Stimulated activated CD4-positive, alpha-beta T cell treated with anti-CD3 and anti-CD28 coated beads, TNF-alpha, amount 100 ng/mL, for 24 hours (primary cell): ENCODE measurements at regions not wholly inside any gene's neighbourhood (a gene's known extent, or its start where the extent isn't known, plus 50 kb on each side); places are given as distances from the start of the nearest gene placed in this dataset.
"Not testable (repeated sequence)": the region's sequence is repeated elsewhere in the genome, so short reads cannot be mapped to it uniquely, and the experiment has no call there.

Experiments
- DNase-seq, 3 experiments: peaks; one replicate each; pipeline ENCODE4 v3.0.0-alpha.2; 2020; ENCODE audit warnings: low read depth in 3 of 3

- DNase-seq = no peak
Observed at GRCh38 chr6:99802396-99803031, 191.5 kb downstream of the MCHR2 start.

GRCh38 chr6:99808992-99809391 is 185.0 kb downstream of the MCHR2 start:
- no peak for DNase-seq

- no peak for DNase-seq
Observed at GRCh38 chr6:99810295-99810694, 183.7 kb downstream of the MCHR2 start.

GRCh38 chr6:99810942-99811620 is 182.9 kb downstream of the MCHR2 start:
- DNase-seq = no peak

DNA sequence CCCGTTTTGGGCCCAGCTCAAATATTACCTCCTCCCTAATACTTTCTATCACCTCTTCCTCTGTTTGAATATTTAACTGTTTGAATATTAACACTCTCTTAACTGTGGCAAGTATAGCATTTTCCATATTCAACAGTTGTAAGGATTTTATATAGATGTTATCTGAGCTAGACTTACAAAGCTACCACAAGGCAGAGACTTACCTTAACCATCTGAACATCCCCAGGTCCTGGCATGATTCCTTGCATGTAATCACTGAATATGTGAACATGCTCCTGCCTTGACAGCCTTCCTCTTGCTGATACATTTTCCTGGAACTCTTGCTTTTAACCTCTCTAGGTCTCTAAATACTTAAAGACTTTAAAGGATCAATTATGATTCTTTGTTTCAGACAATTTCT is 182.4 kb downstream of the MCHR2 start:
- DNase-seq = no peak

- no peak for DNase-seq
Observed at GRCh38 chr6:99813565-99813964, 180.5 kb downstream of the MCHR2 start.

- no peak for DNase-seq
Observed at GRCh38 chr6:99814230-99814928, 179.6 kb downstream of the MCHR2 start.

DNA sequence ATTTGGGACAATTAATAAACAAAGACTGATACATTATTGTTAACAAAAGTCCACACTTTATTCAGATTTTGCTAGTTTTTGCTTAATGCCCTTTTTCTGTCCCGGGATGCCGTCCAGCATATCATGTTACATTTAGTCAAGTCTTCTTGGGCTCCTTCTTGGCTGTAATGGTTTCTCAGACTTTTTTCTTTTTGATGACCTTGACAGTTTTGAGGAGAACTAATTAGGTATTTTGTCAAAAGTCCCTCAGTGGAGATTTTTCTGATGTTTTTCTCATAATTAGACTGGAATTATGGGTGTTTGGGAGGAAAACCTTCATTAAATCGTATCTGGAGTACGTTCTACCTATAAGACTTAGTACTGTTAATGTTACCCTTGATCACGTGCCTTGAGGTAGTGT is 177.2 kb downstream of the MCHR2 start:
- no peak for DNase-seq

GRCh38 chr6:99818161-99818560 is 175.9 kb downstream of the MCHR2 start:
- DNase-seq = no peak

- DNase-seq = no peak
Observed at GRCh38 chr6:99819853-99820252, 174.2 kb downstream of the MCHR2 start.

GRCh38 chr6:99821164-99821563 is 172.9 kb downstream of the MCHR2 start:
- no peak for DNase-seq

- DNase-seq = no peak
Observed at GRCh38 chr6:99822741-99823512, 171.1 kb downstream of the MCHR2 start.

DNA sequence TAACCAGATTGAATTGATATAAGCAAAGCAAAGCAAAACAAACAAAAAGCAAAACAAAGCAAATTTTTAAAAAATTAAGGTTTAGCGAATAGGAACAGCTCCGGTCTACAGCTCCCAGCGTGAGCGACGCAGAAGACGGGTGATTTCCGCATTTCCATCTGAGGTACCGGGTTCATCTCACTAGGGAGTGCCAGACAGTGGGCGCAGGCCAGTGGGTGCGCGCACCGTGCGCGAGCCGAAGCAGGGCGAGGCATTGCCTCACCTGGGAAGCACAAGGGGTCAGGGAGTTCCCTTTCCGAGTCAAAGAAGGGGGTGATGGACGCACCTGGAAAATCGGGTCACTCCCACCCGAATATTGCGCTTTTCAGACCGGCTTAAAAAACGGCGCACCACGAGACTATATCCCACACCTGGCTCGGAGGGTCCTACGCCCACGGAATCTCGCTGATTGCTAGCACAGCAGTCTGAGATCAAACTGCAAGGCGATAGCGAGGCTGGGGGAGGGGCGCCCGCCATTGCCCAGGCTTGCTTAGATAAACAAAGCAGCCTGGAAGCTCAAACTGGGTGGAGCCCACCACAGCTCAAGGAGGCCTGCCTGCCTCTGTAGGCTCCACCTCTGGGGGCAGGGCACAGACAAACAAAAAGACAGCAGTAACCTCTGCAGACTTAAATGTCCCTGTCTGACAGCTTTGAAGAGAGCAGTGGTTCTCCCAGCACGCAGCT is 170.3 kb downstream of the MCHR2 start:
- DNase-seq = not testable (repeated sequence)

DNA sequence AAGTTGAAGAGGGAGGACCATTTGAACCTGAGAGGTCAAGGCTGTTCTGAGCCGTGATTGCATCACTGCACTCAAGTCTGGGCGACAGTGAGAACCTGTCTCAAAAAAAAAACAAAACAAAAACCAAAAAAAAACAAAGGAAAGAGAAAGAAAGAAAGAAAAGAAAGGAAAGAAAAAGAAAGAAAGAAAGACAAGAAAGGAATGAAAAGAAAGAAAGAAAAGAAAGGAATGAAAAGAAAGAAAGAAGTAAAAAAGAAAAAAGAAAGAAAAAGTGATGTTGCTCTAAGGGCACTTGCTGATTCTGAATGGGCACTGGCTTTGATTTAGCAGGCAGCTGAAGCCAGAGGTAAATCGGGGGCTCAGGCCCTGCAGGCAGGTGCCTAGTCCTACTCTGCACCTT is 161.0 kb downstream of the MCHR2 start:
- no peak for DNase-seq

- no peak for DNase-seq
Observed at GRCh38 chr6:99836471-99836870, 157.6 kb downstream of the MCHR2 start.

- DNase-seq = no peak
Observed at GRCh38 chr6:99838607-99839006, 155.4 kb downstream of the MCHR2 start.

DNA sequence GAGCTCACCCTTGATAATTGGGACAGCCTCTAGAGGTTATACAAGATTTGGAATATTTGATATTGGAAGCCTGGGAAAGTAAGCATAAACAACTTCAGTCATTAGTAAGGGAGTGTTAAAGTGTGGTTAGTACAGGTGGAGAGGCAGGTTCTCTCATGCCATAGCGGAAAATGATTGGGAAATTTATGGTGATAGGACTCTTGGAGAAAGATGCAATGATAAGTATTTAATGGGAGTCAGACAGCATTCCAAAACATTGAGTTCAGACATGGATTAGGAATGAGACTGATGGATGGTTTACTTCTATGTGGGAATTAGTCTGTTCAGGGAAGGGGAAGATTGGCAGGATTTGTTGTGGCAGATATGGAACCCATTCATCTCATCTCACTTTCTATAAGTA is 152.7 kb downstream of the MCHR2 start:
- DNase-seq = no peak

DNA sequence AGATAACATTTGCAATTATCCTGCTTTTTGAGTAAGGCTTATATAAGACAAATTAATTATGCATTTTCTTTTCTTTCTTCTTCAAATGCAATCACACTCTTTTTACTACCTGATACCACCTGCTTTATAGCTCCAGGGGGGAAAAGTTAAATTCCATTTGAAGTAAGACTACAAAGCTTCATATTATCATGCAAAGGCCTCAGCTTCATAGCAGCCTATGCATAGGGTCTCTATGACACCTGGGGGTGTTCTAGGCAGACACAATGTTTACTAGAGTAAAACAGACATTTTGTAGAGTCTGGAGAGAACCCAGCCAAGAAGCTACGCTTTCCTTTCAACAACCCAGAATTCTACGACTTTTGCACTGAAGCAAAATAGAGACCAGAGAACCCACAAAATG is 148.0 kb downstream of the MCHR2 start:
- DNase-seq = no peak

DNA sequence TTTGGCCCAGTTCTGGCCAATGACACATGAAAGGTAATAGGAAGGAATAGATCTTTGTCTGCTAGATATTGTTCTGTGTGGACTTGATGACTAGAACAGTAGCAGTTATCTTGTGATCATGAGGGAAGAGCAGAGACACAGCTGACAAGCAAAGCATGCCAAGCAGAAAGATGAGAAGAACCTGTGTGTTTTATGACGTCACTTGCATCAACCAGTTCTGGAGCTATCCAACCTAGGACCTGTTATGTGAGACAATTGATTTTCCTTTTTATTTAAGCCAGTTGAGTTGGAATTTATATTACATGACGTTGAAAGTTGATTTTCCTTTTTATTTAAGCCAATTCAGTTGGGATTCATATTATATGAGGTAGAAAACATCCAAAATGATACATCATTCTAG is 143.2 kb downstream of the MCHR2 start:
- no peak for DNase-seq

GRCh38 chr6:99852031-99852430 is 142.0 kb downstream of the MCHR2 start:
- DNase-seq = no peak

DNA sequence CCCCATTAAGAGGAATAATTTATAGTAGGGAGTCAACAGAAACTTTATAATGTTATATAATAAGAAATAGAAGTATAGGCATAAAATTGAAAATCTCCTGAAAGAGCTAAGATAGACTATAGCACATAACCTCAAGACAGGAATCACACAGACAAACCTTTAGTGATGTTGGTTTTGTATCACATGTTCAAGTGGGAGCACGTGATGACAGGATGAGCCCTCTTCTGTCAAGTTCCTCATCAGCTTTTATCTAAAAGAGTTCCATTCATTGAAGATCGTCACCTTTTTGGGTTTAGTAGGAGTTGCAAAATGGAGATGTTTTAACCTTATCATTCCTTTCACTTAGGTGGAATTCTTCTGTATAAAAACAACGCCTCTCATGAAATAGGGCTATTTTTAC is 127.0 kb downstream of the MCHR2 start:
- DNase-seq = no peak
